Glutamatergic neuron (in vitro differentiated cells): ENCODE measurements at regions not wholly inside any gene's neighbourhood (a gene's known extent, or its start where the extent isn't known, plus 50 kb on each side); places are given as distances from the start of the nearest gene placed in this dataset.

Source experiments
- DNase-seq: peaks from one replicate; pipeline ENCODE4 v3.0.0; 2022
- H3K27ac Mint-ChIP-seq: one replicate; pipeline ENCODE4 v1.8.0; 2020; ENCODE audit warnings: mild to moderate bottlenecking, mixed read lengths, inconsistent platforms; ENCODE audit not compliant: unreplicated experiment
- H3K27me3 Mint-ChIP-seq: one replicate; pipeline ENCODE4 v1.8.0; 2020; ENCODE audit warnings: mild to moderate bottlenecking, moderate library complexity, mixed read lengths, inconsistent platforms; ENCODE audit not compliant: unreplicated experiment
- H3K36me3 Mint-ChIP-seq: one replicate; pipeline ENCODE4 v1.8.0; 2020; ENCODE audit warnings: mild to moderate bottlenecking, mixed read lengths, inconsistent platforms; ENCODE audit not compliant: unreplicated experiment
- H3K4me1 Mint-ChIP-seq: one replicate; pipeline ENCODE4 v1.8.0; 2020; ENCODE audit warnings: mild to moderate bottlenecking, low read depth, mixed read lengths, inconsistent platforms; ENCODE audit not compliant: unreplicated experiment
- H3K4me3 Mint-ChIP-seq: one replicate; pipeline ENCODE4 v1.8.0; 2020; ENCODE audit warnings: mild to moderate bottlenecking, mixed read lengths, inconsistent platforms; ENCODE audit not compliant: unreplicated experiment
- H3K9me3 Mint-ChIP-seq: one replicate; pipeline ENCODE4 v1.8.0; 2020; ENCODE audit warnings: mild to moderate bottlenecking, moderate library complexity, mixed read lengths, inconsistent platforms; ENCODE audit not compliant: unreplicated experiment
- CTCF ChIP-seq: fragments of 200-600 bp; sonication (generic); IDR thresholded peaks from one replicate; pipeline ENCODE4 v1.5.0; 2021; ENCODE audit not compliant: partially characterized antibody, unreplicated experiment

GRCh38 chr6:1062786-1063545 lies 248.9 kb upstream of the FOXQ1 start:
- no peak for DNase-seq
- Mint-ChIP-seq H3K9me3 (peaks cover 3% of the 10 kb centered on the region), H3K27ac (no peak overlapping the region), H3K4me3 (no peak overlapping the region), H3K36me3 (no peaks in the 10 kb centered on the region), H3K27me3 (no peaks in the 10 kb centered on the region), H3K4me1 (peaks cover 2% of the 10 kb centered on the region)
- TF ChIP-seq CTCF, result no peak

DNA sequence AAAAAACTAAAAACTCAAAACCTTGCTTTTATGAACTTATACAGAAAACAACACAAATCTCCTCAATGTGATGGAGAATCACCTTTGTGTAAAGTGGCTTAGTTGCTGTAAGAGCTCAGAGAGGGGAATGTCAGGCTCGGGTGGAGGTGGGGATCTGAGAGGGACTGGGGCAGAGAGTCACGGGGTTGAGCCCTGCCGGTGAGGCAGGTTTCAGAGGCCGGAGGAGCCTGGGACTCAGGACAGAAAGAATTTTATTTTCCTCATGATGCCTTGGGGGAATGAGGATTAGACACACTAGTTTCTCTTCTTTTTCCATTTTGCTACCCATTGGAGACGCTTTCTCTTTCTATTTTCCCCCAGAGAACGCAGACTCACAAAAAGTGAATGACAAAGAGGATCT lies 252.3 kb upstream of the FOXQ1 start:
- H3K27ac Mint-ChIP-seq, result no peak overlapping the region
- no peak overlapping the region for H3K4me3 Mint-ChIP-seq
- H3K27me3 Mint-ChIP-seq, result no peaks in the 10 kb centered on the region
- H3K36me3 Mint-ChIP-seq, result no peaks in the 10 kb centered on the region
- no peak for TF ChIP-seq CTCF
- peaks cover 2% of the 10 kb centered on the region for H3K4me1 Mint-ChIP-seq
- DNase-seq, result no peak
- H3K9me3 Mint-ChIP-seq, result peaks cover 3% of the 10 kb centered on the region

- Mint-ChIP-seq H3K27me3 (no peaks in the 10 kb centered on the region), H3K27ac (no peak overlapping the region), H3K9me3 (peaks cover 3% of the 10 kb centered on the region), H3K4me3 (no peak overlapping the region), H3K4me1 (peaks cover 2% of the 10 kb centered on the region), H3K36me3 (no peaks in the 10 kb centered on the region)
- DNase-seq, result no peak
- TF ChIP-seq CTCF, result no peak
These were observed 254.3 kb upstream of the FOXQ1 start for GRCh38 chr6:1057490-1058135.

DNA sequence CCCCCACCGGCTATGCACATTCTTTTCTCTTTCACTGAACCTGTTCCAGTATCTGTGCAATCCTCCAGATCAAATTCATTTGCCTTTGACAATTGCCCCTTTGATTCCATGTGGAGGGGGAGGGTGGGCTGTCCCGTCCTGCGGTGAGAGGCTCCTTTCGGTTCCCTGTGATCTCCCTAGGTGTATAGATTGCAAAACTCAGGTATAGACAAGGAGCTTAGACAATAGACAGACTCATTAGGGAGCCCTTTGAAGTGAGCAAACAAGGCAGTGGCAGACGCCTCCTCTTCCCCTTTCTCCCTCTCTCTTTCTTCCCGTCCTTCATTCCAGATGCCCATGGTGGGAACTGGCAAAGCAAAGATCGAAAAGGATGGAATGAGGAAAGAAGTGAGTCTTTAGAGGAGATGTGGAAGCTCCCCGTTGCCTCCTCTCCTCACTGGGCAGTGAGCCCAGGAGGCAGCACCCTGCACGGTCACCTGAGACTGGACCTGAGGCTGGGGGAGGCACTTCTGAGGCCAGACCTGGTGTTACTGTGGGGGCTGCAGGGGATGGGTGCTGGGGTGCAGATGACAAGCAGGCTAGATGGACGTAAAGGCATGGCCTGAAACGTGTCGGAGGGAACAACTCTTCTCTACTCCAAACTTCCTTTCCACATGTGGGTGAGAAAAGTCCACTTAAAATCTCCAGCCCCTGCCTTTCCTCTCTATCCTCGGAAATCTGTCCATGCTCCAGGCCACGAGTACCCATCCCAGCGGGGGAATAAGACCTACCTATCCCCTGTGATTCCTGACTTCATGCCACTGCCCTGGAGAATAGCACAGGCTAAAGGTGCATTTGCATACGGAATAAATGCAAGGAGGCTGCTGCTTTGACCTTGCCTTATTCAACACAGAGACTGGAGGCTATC lies 256.6 kb upstream of the FOXQ1 start:
- TF ChIP-seq CTCF, result no peak
- no peak overlapping the region for H3K27ac Mint-ChIP-seq
- H3K9me3 Mint-ChIP-seq, result peaks cover 5% of the 10 kb centered on the region
- no peaks in the 10 kb centered on the region for H3K36me3 Mint-ChIP-seq
- no peak for DNase-seq
- no peaks in the 10 kb centered on the region for H3K27me3 Mint-ChIP-seq
- peaks cover 2% of the 10 kb centered on the region for H3K4me1 Mint-ChIP-seq
- H3K4me3 Mint-ChIP-seq, result no peak overlapping the region
